Fibroblast of lung (primary cell): ENCODE measurements at regions not wholly inside any gene's neighbourhood (a gene's known extent, or its start where the extent isn't known, plus 50 kb on each side); places are given as distances from the start of the nearest gene placed in this dataset.
A peak's percentile ranks its signal among the peaks of the same experiment; 100 is the strongest.

Experiments
- DNase-seq, 2 donors: peaks; one replicate each; pipeline versions ENCODE4 v3.0.0 to v3.0.0-alpha.2; 2010; ENCODE audit warnings: low read depth in 2 of 2
- H2AFZ ChIP-seq: 2 replicates; pipeline ENCODE4 v1.5.1; 2012; ENCODE audit warnings: low read length, control low read depth, inconsistent platforms
- H3K27ac ChIP-seq: 2 replicates; pipeline ENCODE4 v1.5.1; 2011; ENCODE audit warnings: low read length, control low read depth; ENCODE audit not compliant: insufficient read depth
- H3K27me3 ChIP-seq: 2 replicates; pipeline ENCODE4 v1.5.1; 2011; ENCODE audit warnings: mild to moderate bottlenecking, low read length; ENCODE audit not compliant: control insufficient read depth, insufficient read depth
- H3K36me3 ChIP-seq: 2 replicates; pipeline ENCODE4 v1.5.1; 2011; ENCODE audit warnings: low read length; ENCODE audit not compliant: control insufficient read depth, insufficient read depth
- H3K4me1 ChIP-seq: 2 replicates; pipeline ENCODE4 v1.5.1; 2011; ENCODE audit warnings: low read length; ENCODE audit not compliant: control insufficient read depth, insufficient read depth; ENCODE audit errors: extremely low read depth
- H3K4me2 ChIP-seq: 2 replicates; pipeline ENCODE4 v1.5.1; 2011; ENCODE audit warnings: low read length, control low read depth; ENCODE audit not compliant: insufficient read depth; ENCODE audit errors: extremely low read depth
- H3K4me3 ChIP-seq, 4 experiments: fragments of 200-600 bp in 1 of 4; sonication (generic) in 1 of 4; replicated peaks in 1 of 4; 2 replicates each; pipeline ENCODE4 v1.5.1; 2011 to 2016; ENCODE audit warnings: low read length in 4 of 4, low read depth in 3 of 4, mild to moderate bottlenecking in 3 of 4, control low read depth in 2 of 4, inconsistent platforms in 1 of 4, mixed read lengths in 1 of 4; ENCODE audit not compliant: insufficient read depth in 1 of 4; ENCODE audit errors: control extremely low read depth in 1 of 4
- H3K79me2 ChIP-seq: 2 replicates; pipeline ENCODE4 v1.5.1; 2012; ENCODE audit warnings: mild to moderate bottlenecking, low read length, inconsistent platforms; ENCODE audit not compliant: control insufficient read depth, insufficient read depth
- H3K9ac ChIP-seq: 2 replicates; pipeline ENCODE4 v1.5.1; 2011; ENCODE audit warnings: mild to moderate bottlenecking, low read length, control low read depth; ENCODE audit not compliant: insufficient read depth
- H3K9me3 ChIP-seq: 2 replicates; pipeline ENCODE4 v1.5.1; 2012; ENCODE audit warnings: low read depth, low read length; ENCODE audit not compliant: control insufficient read depth, insufficient read depth
- H4K20me1 ChIP-seq: 2 replicates; pipeline ENCODE4 v1.5.1; 2011; ENCODE audit warnings: low read length; ENCODE audit not compliant: control insufficient read depth, insufficient read depth; ENCODE audit errors: extremely low read depth
- EZH2 ChIP-seq: IDR thresholded peaks from 2 replicates; pipeline ENCODE4 v1.5.1; 2012; ENCODE audit warnings: low read length, control low read depth, mild to moderate bottlenecking; ENCODE audit errors: missing control alignments
- TF ChIP-seq, protein P1 (sequence below), 2 donors: IDR thresholded peaks in 1 of 2; conservative IDR thresholded peaks in 1 of 2; 1 replicate in 1 of 2; 2 replicates in 1 of 2; pipeline ENCODE4 v1.5.1; 2011 to 2012; ENCODE audit warnings: low read length in 2 of 2, control low read depth in 1 of 2, inconsistent platforms in 1 of 2, low read depth in 1 of 2, mild to moderate bottlenecking in 1 of 2

DNA sequence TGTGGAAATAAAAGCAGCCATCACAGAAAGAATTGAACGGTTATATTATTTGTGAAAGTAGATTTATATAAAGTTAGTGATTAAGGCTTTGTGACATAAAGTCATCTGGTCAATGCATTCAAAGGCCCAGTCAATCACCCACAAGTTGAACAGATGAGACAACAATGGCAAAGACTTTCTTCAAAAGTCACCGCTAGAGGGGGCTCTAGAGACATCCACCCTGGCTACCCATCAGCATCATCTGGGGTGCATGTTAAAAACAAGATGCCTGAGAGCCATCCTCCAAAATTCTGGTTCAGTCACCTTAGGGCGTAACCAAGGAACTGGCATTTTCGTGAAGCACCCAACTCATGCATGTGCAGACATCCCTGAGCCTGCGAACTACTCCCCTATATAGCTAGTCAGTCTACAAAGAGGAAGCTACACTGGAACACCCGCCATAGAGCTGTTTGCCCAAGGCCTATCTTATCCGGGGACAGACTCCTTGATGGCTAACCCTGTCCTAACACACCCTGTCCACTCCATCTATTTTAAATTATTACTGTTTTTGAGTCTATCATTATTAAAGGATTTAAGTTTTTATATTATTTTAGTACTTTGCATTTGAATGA lies 970.5 kb downstream of the UQCRFS1 start:
- no peaks in the 10 kb centered on the region for H3K36me3 ChIP-seq
- DNase-seq: peak; percentile 1 to 17
- H3K27ac ChIP-seq: no peak overlapping the region
- H2AFZ ChIP-seq: no peak overlapping the region
- H3K4me1 ChIP-seq: no peaks in the 10 kb centered on the region
- TF ChIP-seq, protein P1, sequence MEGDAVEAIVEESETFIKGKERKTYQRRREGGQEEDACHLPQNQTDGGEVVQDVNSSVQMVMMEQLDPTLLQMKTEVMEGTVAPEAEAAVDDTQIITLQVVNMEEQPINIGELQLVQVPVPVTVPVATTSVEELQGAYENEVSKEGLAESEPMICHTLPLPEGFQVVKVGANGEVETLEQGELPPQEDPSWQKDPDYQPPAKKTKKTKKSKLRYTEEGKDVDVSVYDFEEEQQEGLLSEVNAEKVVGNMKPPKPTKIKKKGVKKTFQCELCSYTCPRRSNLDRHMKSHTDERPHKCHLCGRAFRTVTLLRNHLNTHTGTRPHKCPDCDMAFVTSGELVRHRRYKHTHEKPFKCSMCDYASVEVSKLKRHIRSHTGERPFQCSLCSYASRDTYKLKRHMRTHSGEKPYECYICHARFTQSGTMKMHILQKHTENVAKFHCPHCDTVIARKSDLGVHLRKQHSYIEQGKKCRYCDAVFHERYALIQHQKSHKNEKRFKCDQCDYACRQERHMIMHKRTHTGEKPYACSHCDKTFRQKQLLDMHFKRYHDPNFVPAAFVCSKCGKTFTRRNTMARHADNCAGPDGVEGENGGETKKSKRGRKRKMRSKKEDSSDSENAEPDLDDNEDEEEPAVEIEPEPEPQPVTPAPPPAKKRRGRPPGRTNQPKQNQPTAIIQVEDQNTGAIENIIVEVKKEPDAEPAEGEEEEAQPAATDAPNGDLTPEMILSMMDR (conservative IDR thresholded peaks at IDR 0.05 in 1 of 2, IDR thresholded peaks at IDR 0.05 in 1 of 2; ENCODE audit: low read depth in 1 of 2, low read length in 2 of 2): peak; percentile 11 to 36
- no peak for TF ChIP-seq EZH2
- no peak overlapping the region for H3K4me3 ChIP-seq
- no peak overlapping the region for H3K9ac ChIP-seq
- no peaks in the 10 kb centered on the region for H3K27me3 ChIP-seq
- H3K9me3 ChIP-seq: no peaks in the 10 kb centered on the region
- no peaks in the 10 kb centered on the region for H3K79me2 ChIP-seq
- no peaks in the 10 kb centered on the region for H4K20me1 ChIP-seq
- H3K4me2 ChIP-seq: no peak overlapping the region

DNA sequence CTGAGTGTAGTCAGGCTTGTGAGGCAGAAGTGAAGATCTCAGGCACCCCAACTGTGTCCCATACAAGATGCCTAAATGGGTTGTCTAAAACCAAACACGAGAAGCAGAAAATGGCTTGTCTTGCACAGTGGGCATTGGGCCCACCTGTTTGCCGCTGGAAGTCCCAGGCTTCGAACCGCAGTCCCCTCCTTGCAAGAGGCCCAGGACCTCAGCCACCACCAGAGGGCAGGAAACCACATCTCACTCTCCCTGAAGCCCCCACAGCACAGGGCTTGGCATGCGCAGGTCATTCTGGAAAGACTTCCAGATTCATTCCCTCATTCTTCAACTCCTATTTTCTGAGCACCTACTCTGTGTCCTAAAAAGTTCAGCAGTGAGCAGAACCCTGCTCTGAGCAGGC lies 973.7 kb downstream of the UQCRFS1 start:
- Histone ChIP-seq H3K4me2 (no peak overlapping the region), H3K79me2 (no peaks in the 10 kb centered on the region), H4K20me1 (no peaks in the 10 kb centered on the region), H3K4me3 (no peak overlapping the region), H3K4me1 (no peaks in the 10 kb centered on the region), H3K9me3 (no peaks in the 10 kb centered on the region), H3K27ac (no peak overlapping the region), H2AFZ (no peak overlapping the region), H3K9ac (no peak overlapping the region), H3K36me3 (no peaks in the 10 kb centered on the region), H3K27me3 (no peaks in the 10 kb centered on the region)
- DNase-seq: no peak
- TF ChIP-seq EZH2: no peak
- TF ChIP-seq, protein P1 (conservative IDR thresholded peaks at IDR 0.05 in 1 of 2, IDR thresholded peaks at IDR 0.05 in 1 of 2; ENCODE audit: low read depth in 1 of 2, low read length in 2 of 2): no peak

DNA sequence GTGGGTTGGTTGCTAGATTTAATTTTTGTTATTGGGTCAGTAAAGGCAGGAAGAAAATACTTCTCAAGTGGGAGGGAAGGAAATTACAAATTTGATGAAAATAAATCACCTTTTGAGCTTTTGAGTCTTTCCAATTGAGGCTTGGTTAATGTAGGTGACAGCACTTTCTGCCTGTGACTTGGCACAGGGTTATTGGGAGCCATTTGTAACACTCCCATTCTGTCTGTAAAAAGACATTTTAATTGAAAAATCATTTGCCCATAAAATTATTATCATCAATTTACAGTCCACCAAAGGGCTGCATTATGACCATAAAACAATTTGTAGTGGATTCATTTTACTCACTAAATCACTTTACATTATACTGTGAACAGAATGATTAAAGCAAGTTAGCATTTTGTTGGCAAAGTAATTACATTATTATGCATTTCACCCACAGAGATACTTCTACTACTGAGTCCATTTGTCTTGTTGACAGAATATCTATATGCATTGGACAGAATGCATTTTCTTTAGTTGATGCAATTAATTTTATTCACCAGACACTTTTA lies 974.6 kb downstream of the UQCRFS1 start:
- Histone ChIP-seq H3K27ac (no peak overlapping the region), H3K36me3 (no peaks in the 10 kb centered on the region), H3K9ac (no peak overlapping the region), H2AFZ (no peak overlapping the region), H3K4me2 (no peak overlapping the region), H4K20me1 (no peaks in the 10 kb centered on the region), H3K4me3 (no peak overlapping the region), H3K79me2 (no peaks in the 10 kb centered on the region), H3K9me3 (no peaks in the 10 kb centered on the region), H3K4me1 (no peaks in the 10 kb centered on the region), H3K27me3 (no peaks in the 10 kb centered on the region)
- TF ChIP-seq, protein P1 (conservative IDR thresholded peaks at IDR 0.05 in 1 of 2, IDR thresholded peaks at IDR 0.05 in 1 of 2; ENCODE audit: low read depth in 1 of 2, low read length in 2 of 2): no peak
- no peak for TF ChIP-seq EZH2
- DNase-seq: no peak
